ENCODE measurements at regions not wholly inside any gene's neighbourhood (a gene's known extent, or its start where the extent isn't known, plus 50 kb on each side); places are given as distances from the start of the nearest gene placed in this dataset.

- Histone ChIP-seq H3K27me3 (ENCODE audit: control insufficient read depth, insufficient read depth, low read length) (no peaks in the 10 kb centered on the region), H3K27ac (no peak overlapping the region), H3K9ac (no peak overlapping the region), H3K36me3 (ENCODE audit: control insufficient read depth, insufficient read depth, low read length) (no peaks in the 10 kb centered on the region), H3K4me1 (no peaks in the 10 kb centered on the region), H2AFZ (no peak overlapping the region), H3K4me2 (ENCODE audit: low read length) (no peak overlapping the region), H3K9me3 (ENCODE audit: control insufficient read depth, low read length) (no peaks in the 10 kb centered on the region), H3K79me2 (no peaks in the 10 kb centered on the region), H3K4me3 (ENCODE audit: low read depth, low read length) (no peak overlapping the region)
- TF ChIP-seq CTCF (IDR thresholded peaks at IDR 0.05): peak; percentile 22
Measured at GRCh38 chr11:25981998-25982397, 349.9 kb upstream of the ANO3 start.

GRCh38 chr11:25983280-25983679 is 348.6 kb upstream of the ANO3 start:
- Histone ChIP-seq H3K79me2 (no peaks in the 10 kb centered on the region), H3K9ac (no peak overlapping the region), H3K27ac (no peak overlapping the region), H3K9me3 (ENCODE audit: control insufficient read depth, low read length) (no peaks in the 10 kb centered on the region), H3K4me2 (ENCODE audit: low read length) (no peak overlapping the region), H3K27me3 (ENCODE audit: control insufficient read depth, insufficient read depth, low read length) (no peaks in the 10 kb centered on the region), H2AFZ (no peak overlapping the region), H3K4me3 (ENCODE audit: low read depth, low read length) (no peak overlapping the region), H3K4me1 (no peaks in the 10 kb centered on the region), H3K36me3 (ENCODE audit: control insufficient read depth, insufficient read depth, low read length) (no peaks in the 10 kb centered on the region)
- no peak for TF ChIP-seq CTCF (IDR thresholded peaks at IDR 0.05)

GRCh38 chr11:25988178-25988577 is 343.8 kb upstream of the ANO3 start:
- H3K4me2 ChIP-seq (ENCODE audit: low read length): no peak overlapping the region

GRCh38 chr11:25990406-25990805 is 341.5 kb upstream of the ANO3 start:
- Histone ChIP-seq H3K4me1 (no peaks in the 10 kb centered on the region), H3K27ac (no peak overlapping the region), H3K4me3 (ENCODE audit: low read depth, low read length) (no peak overlapping the region), H3K4me2 (ENCODE audit: low read length) (no peak overlapping the region), H3K27me3 (ENCODE audit: control insufficient read depth, insufficient read depth, low read length) (no peaks in the 10 kb centered on the region), H3K79me2 (no peaks in the 10 kb centered on the region), H3K36me3 (ENCODE audit: control insufficient read depth, insufficient read depth, low read length) (no peaks in the 10 kb centered on the region), H3K9ac (no peak overlapping the region), H2AFZ (no peak overlapping the region), H3K9me3 (ENCODE audit: control insufficient read depth, low read length) (no peaks in the 10 kb centered on the region)
- no peak for TF ChIP-seq CTCF (IDR thresholded peaks at IDR 0.05)

More at GRCh38 chr11:25988178-25988577, 343.8 kb upstream of the ANO3 start:
- H3K4me3 ChIP-seq (ENCODE audit: low read depth, low read length): no peak overlapping the region
- no peak overlapping the region for H2AFZ ChIP-seq
- H3K4me1 ChIP-seq: no peaks in the 10 kb centered on the region
- TF ChIP-seq CTCF (IDR thresholded peaks at IDR 0.05): no peak
- no peak overlapping the region for H3K9ac ChIP-seq
- H3K9me3 ChIP-seq (ENCODE audit: control insufficient read depth, low read length): no peaks in the 10 kb centered on the region
- no peaks in the 10 kb centered on the region for H3K36me3 ChIP-seq (ENCODE audit: control insufficient read depth, insufficient read depth, low read length)
- no peak overlapping the region for H3K27ac ChIP-seq
- H3K27me3 ChIP-seq (ENCODE audit: control insufficient read depth, insufficient read depth, low read length): no peaks in the 10 kb centered on the region
- no peaks in the 10 kb centered on the region for H3K79me2 ChIP-seq

GRCh38 chr11:25991476-25991875 is 340.5 kb upstream of the ANO3 start:
- Histone ChIP-seq H3K36me3 (ENCODE audit: control insufficient read depth, insufficient read depth, low read length) (no peaks in the 10 kb centered on the region), H2AFZ (no peak overlapping the region), H3K4me2 (ENCODE audit: low read length) (no peak overlapping the region), H3K9me3 (ENCODE audit: control insufficient read depth, low read length) (no peaks in the 10 kb centered on the region), H3K9ac (no peak overlapping the region), H3K27me3 (ENCODE audit: control insufficient read depth, insufficient read depth, low read length) (no peaks in the 10 kb centered on the region), H3K4me1 (no peaks in the 10 kb centered on the region), H3K79me2 (no peaks in the 10 kb centered on the region), H3K27ac (no peak overlapping the region), H3K4me3 (ENCODE audit: low read depth, low read length) (no peak overlapping the region)
- no peak for TF ChIP-seq CTCF (IDR thresholded peaks at IDR 0.05)
